ENCODE measurements at regions not wholly inside any gene's neighbourhood (a gene's known extent, or its start where the extent isn't known, plus 50 kb on each side); places are given as distances from the start of the nearest gene placed in this dataset.

- TF ChIP-seq POLR2A (IDR thresholded peaks at IDR 0.05; ENCODE audit: low read depth, low read length) = no peak
- no peak for TF ChIP-seq POLR2AphosphoS5 (IDR thresholded peaks at IDR 0.05; ENCODE audit: low read depth, low read length)
- TF ChIP-seq TAF1 (IDR thresholded peaks at IDR 0.05; ENCODE audit: borderline replicate concordance, low read depth, low read length) = no peak
Observed at GRCh38 chr10:44281089-44281613, 103.7 kb downstream of the CXCL12 start.

Measured in GM12892 (cell line).